Inflammatory macrophage (primary cell): ENCODE measurements at regions not wholly inside any gene's neighbourhood (a gene's known extent, or its start where the extent isn't known, plus 50 kb on each side); places are given as distances from the start of the nearest gene placed in this dataset.
"Not testable (repeated sequence)": the region's sequence is repeated elsewhere in the genome, so short reads cannot be mapped to it uniquely, and the experiment has no call there.

Experiments used
- DNase-seq, 2 donors: peaks; one replicate each; pipeline ENCODE4 v3.0.0-alpha.2; 2020 to 2022

DNA sequence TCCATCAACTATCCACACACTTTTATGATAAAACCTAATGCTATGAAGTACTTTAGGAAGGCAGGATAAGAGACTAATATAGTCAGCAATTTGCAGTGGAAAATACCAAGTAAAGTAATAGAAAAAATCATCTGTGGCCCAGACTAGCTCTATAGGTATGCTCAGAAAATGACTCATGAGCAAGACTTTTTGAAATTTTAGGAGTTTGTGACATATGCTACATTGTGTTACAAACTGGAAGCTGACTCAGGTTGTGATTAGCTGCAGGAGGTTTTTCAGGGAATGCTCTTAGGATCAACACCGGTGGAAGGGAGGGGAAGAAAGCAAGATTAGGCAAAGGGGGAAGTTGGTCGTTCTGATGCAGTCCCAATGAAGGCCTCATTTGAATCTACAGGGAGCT lies 56.1 kb downstream of the FEZF1 start:
- DNase-seq: no peak

- DNase-seq: not testable (repeated sequence)
Measured at GRCh38 chr7:122238729-122239128, 65.8 kb downstream of the FEZF1 start.

GRCh38 chr7:122238297-122238696 lies 66.3 kb downstream of the FEZF1 start:
- DNase-seq: not testable (repeated sequence)

DNA sequence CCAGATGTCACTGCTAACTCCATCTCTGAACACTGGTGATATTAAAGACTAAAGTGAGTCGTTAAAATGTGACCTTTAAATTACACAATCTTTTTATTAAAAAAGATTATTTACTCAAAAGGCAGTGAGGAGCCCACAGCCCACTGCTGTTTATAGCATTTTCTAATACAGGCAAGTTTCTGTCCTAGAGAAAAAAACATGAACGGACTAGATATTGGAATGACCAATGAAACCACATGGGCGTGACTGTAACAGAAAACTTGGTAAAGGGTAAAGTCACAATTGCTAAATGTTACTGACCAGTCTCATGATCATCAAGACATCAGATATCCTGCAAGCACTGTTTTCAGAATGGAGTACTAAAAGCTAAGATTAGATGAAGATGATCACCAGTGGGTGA lies 78.7 kb downstream of the FEZF1 start:
- no peak for DNase-seq

DNA sequence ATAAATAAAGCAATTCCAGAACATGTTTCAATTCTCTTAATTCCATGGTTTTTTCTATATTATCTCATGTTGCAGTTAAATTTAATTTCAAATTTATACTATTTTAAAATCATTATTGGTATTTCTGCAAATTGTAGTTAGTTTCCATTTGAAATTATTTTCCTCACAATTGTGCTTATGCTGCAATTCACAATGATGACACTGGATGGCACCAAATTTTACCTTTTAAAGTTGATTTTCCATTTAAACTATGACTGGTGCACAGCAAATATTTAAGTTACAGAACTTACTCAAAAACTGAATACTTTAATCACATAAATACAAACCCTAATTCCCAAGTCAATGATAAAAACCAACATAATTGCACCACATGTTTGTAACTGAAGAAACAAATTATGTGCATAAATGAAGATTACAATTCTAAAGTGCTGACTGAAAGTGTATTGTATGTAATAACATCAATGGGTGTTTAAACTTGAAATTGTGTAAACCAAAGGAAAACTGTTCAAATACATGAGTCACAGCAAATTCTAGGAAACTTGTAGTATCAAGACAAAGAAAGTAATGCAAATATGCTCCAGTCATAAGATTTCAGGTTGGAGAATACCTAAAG lies 75.3 kb upstream of the AASS start:
- DNase-seq: peak; percentile 3 to 6

- DNase-seq: no peak
Measured at GRCh38 chr7:122217125-122217524, 73.1 kb upstream of the AASS start.

DNA sequence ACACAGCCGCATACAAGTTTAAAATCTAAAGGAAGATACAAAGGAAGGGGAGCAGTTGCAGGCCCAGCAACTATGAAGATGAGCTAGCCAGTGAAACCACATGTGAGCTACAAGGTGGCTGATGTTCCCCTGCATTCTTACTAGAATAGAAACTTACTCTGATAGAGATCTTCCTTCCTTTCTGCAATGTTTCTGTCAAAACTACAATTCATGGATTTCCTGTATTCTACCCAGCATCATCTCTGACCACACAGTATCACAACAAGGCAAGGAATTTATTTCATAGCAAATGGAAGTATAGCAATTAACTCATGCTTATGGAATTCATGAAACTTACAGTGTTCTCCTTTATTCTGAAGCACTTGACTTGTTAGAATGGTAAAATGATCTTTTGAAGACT lies 68.7 kb upstream of the AASS start:
- no peak for DNase-seq

- DNase-seq: no peak
Measured at GRCh38 chr7:122211362-122211761, 67.3 kb upstream of the AASS start.

DNA sequence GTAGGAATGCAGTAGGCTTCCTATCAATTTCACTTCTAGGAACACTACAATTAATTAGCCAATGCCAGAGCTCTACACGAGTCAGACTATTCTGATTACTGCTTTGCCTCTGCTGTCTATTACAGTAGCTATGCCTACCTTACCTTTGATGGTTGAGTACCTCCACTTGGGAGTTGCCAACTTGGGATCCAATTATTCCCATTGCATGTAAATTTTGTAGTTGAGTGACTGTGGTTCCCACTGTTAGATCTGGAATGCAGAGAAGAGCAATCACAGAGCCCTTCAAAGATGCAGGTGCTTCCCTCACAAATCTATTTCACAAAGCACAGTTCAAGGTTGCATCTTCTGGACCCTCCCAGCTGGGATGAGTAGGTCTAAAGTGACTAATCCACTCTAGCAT lies 62.9 kb upstream of the AASS start:
- DNase-seq: no peak

- no peak for DNase-seq
Measured at GRCh38 chr7:122203814-122204213, 59.8 kb upstream of the AASS start.

- DNase-seq: no peak
Measured at GRCh38 chr7:122200888-122201287, 56.8 kb upstream of the AASS start.

DNA sequence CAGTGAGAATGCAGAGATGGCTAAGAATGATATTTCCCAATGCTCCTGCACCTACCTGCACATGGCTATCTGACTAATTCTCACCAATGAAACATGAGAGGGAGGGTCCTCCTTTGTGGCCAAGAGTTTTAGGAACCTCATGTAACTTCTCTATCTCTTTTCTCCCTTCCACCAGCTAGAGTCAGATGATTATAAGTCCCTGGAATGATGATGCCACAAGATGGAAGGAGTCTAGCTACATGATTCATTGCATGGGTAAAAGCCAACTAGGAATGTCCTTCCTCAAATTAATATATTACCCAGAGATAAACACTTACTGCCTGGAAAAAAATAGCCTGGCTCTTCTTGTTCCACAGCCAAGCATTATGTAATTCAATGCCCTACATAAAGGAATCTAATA lies 55.1 kb upstream of the AASS start:
- DNase-seq: no peak

GRCh38 chr7:122198581-122198980 lies 54.5 kb upstream of the AASS start:
- no peak for DNase-seq
